ENCODE measurements at regions not wholly inside any gene's neighbourhood (a gene's known extent, or its start where the extent isn't known, plus 50 kb on each side); places are given as distances from the start of the nearest gene placed in this dataset.

DNA sequence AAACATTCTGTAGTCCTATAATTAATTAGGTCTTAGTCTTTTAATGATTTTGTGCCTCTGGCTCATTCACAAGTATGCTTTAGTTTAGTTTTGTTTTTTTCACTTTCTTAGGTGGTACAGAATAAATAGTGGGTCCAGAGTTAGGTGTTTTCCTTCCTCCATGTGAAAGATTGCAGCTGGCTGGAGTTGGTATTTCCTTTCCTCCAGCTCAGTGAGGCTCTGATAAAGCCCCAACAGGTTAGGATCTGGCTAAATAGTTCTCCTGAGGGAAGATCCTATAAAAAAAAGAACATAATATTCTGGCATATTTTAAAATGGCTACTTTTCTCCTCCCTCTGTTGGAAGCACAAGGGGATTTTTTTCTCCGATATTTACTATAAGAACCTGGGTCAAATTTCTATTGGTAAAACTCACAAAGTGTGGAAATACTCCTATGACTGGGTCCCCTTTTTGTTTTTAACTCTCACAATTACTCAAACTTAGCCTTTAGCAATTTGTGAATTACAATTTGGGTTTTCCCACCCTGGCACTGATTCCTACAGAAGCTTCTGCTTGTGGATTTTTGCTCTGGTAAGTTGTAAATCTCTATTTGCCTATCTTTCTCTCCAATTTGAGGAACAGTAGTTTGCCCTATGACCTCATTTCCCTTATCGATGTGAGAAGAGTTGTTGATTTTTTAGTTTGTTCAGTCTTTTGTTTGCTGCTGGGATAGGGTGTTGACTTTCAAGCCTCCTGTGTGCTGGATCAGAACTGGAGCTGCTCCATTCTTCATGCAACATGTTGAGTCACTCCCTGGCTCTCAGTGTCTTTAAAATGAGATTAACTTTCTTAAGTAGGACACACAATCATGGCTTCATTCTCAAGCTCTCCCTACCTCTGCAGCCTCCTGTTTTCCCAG lies 500.9 kb downstream of the RNF144A start:
- H3K4me3 ChIP-seq (ENCODE audit: low read depth, low read length) = no peak overlapping the region
- no peak for DNase-seq (ENCODE audit: low read depth)
- TF ChIP-seq, protein P1, sequence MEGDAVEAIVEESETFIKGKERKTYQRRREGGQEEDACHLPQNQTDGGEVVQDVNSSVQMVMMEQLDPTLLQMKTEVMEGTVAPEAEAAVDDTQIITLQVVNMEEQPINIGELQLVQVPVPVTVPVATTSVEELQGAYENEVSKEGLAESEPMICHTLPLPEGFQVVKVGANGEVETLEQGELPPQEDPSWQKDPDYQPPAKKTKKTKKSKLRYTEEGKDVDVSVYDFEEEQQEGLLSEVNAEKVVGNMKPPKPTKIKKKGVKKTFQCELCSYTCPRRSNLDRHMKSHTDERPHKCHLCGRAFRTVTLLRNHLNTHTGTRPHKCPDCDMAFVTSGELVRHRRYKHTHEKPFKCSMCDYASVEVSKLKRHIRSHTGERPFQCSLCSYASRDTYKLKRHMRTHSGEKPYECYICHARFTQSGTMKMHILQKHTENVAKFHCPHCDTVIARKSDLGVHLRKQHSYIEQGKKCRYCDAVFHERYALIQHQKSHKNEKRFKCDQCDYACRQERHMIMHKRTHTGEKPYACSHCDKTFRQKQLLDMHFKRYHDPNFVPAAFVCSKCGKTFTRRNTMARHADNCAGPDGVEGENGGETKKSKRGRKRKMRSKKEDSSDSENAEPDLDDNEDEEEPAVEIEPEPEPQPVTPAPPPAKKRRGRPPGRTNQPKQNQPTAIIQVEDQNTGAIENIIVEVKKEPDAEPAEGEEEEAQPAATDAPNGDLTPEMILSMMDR (IDR thresholded peaks at IDR 0.05; ENCODE audit: control insufficient read depth, extremely low read depth, insufficient read depth) = no peak

- TF ChIP-seq, protein P1 (IDR thresholded peaks at IDR 0.05; ENCODE audit: control insufficient read depth, extremely low read depth, insufficient read depth) = no peak
- no peak overlapping the region for H3K4me3 ChIP-seq (ENCODE audit: low read depth, low read length)
- DNase-seq (ENCODE audit: low read depth) = no peak
Observed at GRCh38 chr2:7419186-7419585, 502.0 kb downstream of the RNF144A start.

- DNase-seq (ENCODE audit: low read depth) = no peak
- TF ChIP-seq, protein P1 (IDR thresholded peaks at IDR 0.05; ENCODE audit: control insufficient read depth, extremely low read depth, insufficient read depth) = no peak
- no peak overlapping the region for H3K4me3 ChIP-seq (ENCODE audit: low read depth, low read length)
Observed at GRCh38 chr2:7419814-7420311, 502.7 kb downstream of the RNF144A start.

GRCh38 chr2:7420530-7420929 lies 503.3 kb downstream of the RNF144A start:
- TF ChIP-seq, protein P1 (IDR thresholded peaks at IDR 0.05; ENCODE audit: control insufficient read depth, extremely low read depth, insufficient read depth) = no peak
- H3K4me3 ChIP-seq (ENCODE audit: low read depth, low read length) = no peak overlapping the region
- no peak for DNase-seq (ENCODE audit: low read depth)

DNA sequence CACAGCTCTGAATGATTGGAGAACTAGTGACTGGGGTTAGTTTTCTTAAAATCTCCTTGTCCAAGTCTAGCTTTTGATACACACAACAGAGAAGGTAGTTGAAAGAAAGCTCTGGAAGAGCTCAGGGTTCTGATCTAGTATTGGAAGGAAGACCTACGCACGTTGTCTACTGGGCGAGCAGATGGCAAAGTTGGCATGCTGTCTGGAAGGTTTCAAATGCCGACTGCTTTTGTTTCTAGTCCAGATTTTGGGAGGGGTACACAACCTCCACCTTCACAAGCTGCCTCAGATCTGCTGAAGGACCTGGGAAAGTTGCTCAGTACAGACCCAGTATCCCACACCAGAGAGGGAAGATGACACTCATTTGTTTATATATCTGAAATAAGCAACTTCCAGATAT lies 507.3 kb downstream of the RNF144A start:
- no peak for DNase-seq (ENCODE audit: low read depth)
- no peak overlapping the region for H3K4me3 ChIP-seq (ENCODE audit: low read depth, low read length)
- TF ChIP-seq, protein P1 (IDR thresholded peaks at IDR 0.05; ENCODE audit: control insufficient read depth, extremely low read depth, insufficient read depth) = no peak

DNA sequence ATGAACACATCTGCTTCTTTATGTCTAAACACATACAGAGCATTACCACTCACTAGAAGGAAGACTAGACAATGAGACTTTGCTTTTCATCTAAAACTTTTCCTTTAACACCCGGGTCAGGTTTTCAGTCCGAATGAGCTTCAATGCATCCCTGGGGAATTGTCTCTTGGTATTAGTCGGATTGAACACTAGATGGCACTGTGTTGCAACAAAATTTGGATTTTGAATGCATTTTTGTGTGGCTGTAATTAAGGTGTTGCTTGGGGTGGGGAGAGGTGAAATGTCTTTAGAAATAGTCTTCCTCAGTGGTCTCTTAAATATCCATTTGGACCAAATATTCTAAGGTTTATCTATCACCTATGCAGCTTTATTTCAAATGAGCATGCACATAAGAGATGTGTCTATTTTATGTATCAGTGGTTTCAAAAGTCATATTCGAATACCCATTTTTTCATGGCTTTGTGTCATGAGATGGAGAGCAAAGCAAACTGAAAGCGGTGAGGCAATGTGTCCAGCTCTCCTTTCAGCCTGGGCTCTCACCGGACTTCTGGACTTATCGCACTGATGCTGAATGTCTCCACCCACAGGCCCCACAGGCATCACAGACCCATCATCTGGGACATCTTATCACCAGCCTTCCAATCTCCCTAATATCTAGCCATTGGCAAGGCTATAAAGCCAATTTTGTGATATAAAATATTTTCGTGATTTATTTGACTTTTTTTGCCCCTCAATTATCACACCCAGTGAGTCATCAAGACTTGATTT lies 510.3 kb downstream of the RNF144A start:
- H3K4me3 ChIP-seq (ENCODE audit: low read depth, low read length) = no peak overlapping the region
- DNase-seq (ENCODE audit: low read depth) = peak; percentile 8
- TF ChIP-seq, protein P1 (IDR thresholded peaks at IDR 0.05; ENCODE audit: control insufficient read depth, extremely low read depth, insufficient read depth) = peak; percentile 62
